GM12878 (cell line): ENCODE measurements at regions not wholly inside any gene's neighbourhood (a gene's known extent, or its start where the extent isn't known, plus 50 kb on each side); places are given as distances from the start of the nearest gene placed in this dataset.

ENCODE experiments used
- ATAC-seq: fragments of 200-7000 bp; cut with Tn5 transposase; 3 replicates; pipeline ENCODE4 v1.9.1; 2020; ENCODE audit warnings: mild to moderate bottlenecking, moderate library complexity
- BruUV-seq: library from RNA; stranded (reverse); fragments of 400-500 nt; replicated peaks from 2 replicates; lab custom pipeline; 2021; lab: Mats Ljungman, UMichigan
- CTCF ChIA-PET: fragments of 300-600 bp; sonication (Branson Sonifier 250); formaldehyde crosslinking; extraction: SDS; loops from one replicate; lab custom pipeline; 2021; ENCODE audit warnings: inconsistent platforms; lab: Yijun Ruan, JAX
- POLR2A ChIA-PET: fragments of 350-600 bp; formaldehyde crosslinking; extraction: SDS; loops from one replicate; lab custom pipeline; 2021; ENCODE audit warnings: inconsistent platforms; lab: Charles Lee
- RAD21 ChIA-PET: fragments of 300-600 bp; sonication (Branson Sonifier 250); formaldehyde crosslinking; loops from one replicate; lab custom pipeline; 2023; ENCODE audit warnings: antibody characterized with exemption; ENCODE audit not compliant: unreplicated experiment; lab: Charles Lee
- SMC1A ChIA-PET: fragments of 300-600 bp; sonication (Branson Sonifier 250); formaldehyde crosslinking; loops from one replicate; lab custom pipeline; 2023; ENCODE audit not compliant: unreplicated experiment, uncharacterized antibody; lab: Charles Lee
- DNase-seq: peaks from one replicate; pipeline ENCODE4 v3.0.0-alpha.2; 2011; ENCODE audit warnings: low read depth, low spot score
- FAIRE-seq: peaks from 3 replicates; lab custom pipeline; 2011; peaks lifted over from hg19 to GRCh38; lab: Jason Lieb, UNC
- H2AFZ ChIP-seq: 2 replicates; pipeline ENCODE4 v1.6.0; 2011; ENCODE audit warnings: low read depth, low read length, control low read depth; ENCODE audit not compliant: control insufficient read depth
- H3K27ac ChIP-seq: 2 replicates; pipeline ENCODE4 v1.5.1; 2011; ENCODE audit warnings: control low read depth; ENCODE audit not compliant: control insufficient read depth, insufficient read depth
- H3K27me3 ChIP-seq, 2 experiments: replicated peaks in 1 of 2; 2 replicates each; pipeline versions ENCODE4 v1.6.0 to v1.6.1; 2011; ENCODE audit warnings: low read length in 1 of 2; ENCODE audit not compliant: control insufficient read depth in 2 of 2, insufficient read depth in 2 of 2
- H3K36me3 ChIP-seq, 2 experiments: 2 replicates each; pipeline ENCODE4 v1.5.1; 2011; ENCODE audit warnings: low read length in 1 of 2; ENCODE audit not compliant: control insufficient read depth in 2 of 2, insufficient read depth in 2 of 2
- H3K4me1 ChIP-seq: 2 replicates; pipeline ENCODE4 v1.6.1; 2011; ENCODE audit warnings: mild to moderate bottlenecking, low read length, moderate library complexity, mixed read lengths; ENCODE audit not compliant: control insufficient read depth, insufficient read depth
- H3K4me2 ChIP-seq: 2 replicates; pipeline ENCODE4 v1.6.0; 2011; ENCODE audit warnings: control low read depth; ENCODE audit not compliant: control insufficient read depth, insufficient read depth
- H3K4me3 ChIP-seq: fragments of 200-600 bp; sonication (generic); 2 replicates; pipeline ENCODE4 v1.5.1; 2016
- H3K79me2 ChIP-seq: 2 replicates; pipeline ENCODE4 v1.6.0; 2011; ENCODE audit warnings: low read length; ENCODE audit not compliant: control insufficient read depth, insufficient read depth
- H3K9ac ChIP-seq: 2 replicates; pipeline ENCODE4 v1.8.0; 2011; ENCODE audit warnings: low read length, control low read depth, mixed read lengths; ENCODE audit not compliant: control insufficient read depth, insufficient read depth
- H3K9me3 ChIP-seq: replicated peaks from 3 replicates; pipeline ENCODE4 v1.5.1; 2011; ENCODE audit warnings: mild to moderate bottlenecking, low read length; ENCODE audit not compliant: control insufficient read depth, insufficient read depth
- H4K20me1 ChIP-seq: 2 replicates; pipeline ENCODE4 v1.6.0; 2011; ENCODE audit not compliant: control insufficient read depth, insufficient read depth
- ASH2L ChIP-seq: fragments of 300-600, 200-600 bp; sonication (generic); IDR thresholded peaks from 2 replicates; pipeline ENCODE4 v1.6.1; 2017; ENCODE audit warnings: low read depth, mild to moderate bottlenecking, borderline replicate concordance
- BHLHE40 ChIP-seq, 2 experiments: fragments of 450-650 bp in 1 of 2; IDR thresholded peaks; 2 replicates each; pipeline ENCODE4 v1.6.1; 2011 to 2017; ENCODE audit warnings: low read depth in 2 of 2, borderline replicate concordance in 1 of 2, improper control_type of control experiment in 1 of 2, low read length in 1 of 2, mild to moderate bottlenecking in 1 of 2
- FOS ChIP-seq: IDR thresholded peaks from 3 replicates; pipeline ENCODE4 v1.6.1; 2011; ENCODE audit warnings: borderline replicate concordance; ENCODE audit not compliant: insufficient read length; ENCODE audit errors: extremely low read depth
- KAT2A ChIP-seq: conservative IDR thresholded peaks from 2 replicates; pipeline ENCODE4 v1.6.1; 2011; ENCODE audit warnings: low read depth, low read length; ENCODE audit not compliant: control insufficient read depth
- SUPT20H ChIP-seq: IDR thresholded peaks from 2 replicates; pipeline ENCODE4 v1.6.1; 2011; ENCODE audit warnings: low read depth, mild to moderate bottlenecking, low read length, moderate library complexity, borderline replicate concordance; ENCODE audit not compliant: control insufficient read depth
- TCF12 ChIP-seq: IDR thresholded peaks from 2 replicates; pipeline ENCODE4 v1.6.1; 2011; ENCODE audit warnings: low read depth, mild to moderate bottlenecking, low read length
- WGBS: methylation state at CpG from one replicate; pipeline ENCODE4 v1.1.6; 2016; ENCODE audit warnings: low lambda C conversion rate; ENCODE audit not compliant: insufficient replicate concordance, insufficient coverage; ENCODE audit errors: missing lambda C conversion rate; 5-methylcytosine and 5-hydroxymethylcytosine counted together
- in situ Hi-C: fragments of 300-500 bp; cut with MboI; formaldehyde crosslinking; loops from 9 replicates; pipeline ENCODE4 v1.14.3; 2018; ENCODE audit warnings: mixed read lengths
- intact Hi-C: fragments of 100-400 bp; cut with micrococcal nuclease; formaldehyde crosslinking; loops from one replicate; pipeline ENCODE4 v1.14.2; 2022; ENCODE audit not compliant: unreplicated experiment
- TF ChIP-seq, protein P1 (sequence below): fragments of 450-650 bp; IDR thresholded peaks from 2 replicates; pipeline ENCODE4 v1.6.1; 2017; ENCODE audit warnings: antibody characterized with exemption, mild to moderate bottlenecking, moderate library complexity
- TF ChIP-seq, protein P2 (sequence below): fragments of 450-650 bp; formaldehyde crosslinking; IDR thresholded peaks from 2 replicates; pipeline ENCODE4 v1.5.0; 2022; ENCODE audit warnings: mild to moderate bottlenecking, missing genetic modification characterization

DNA sequence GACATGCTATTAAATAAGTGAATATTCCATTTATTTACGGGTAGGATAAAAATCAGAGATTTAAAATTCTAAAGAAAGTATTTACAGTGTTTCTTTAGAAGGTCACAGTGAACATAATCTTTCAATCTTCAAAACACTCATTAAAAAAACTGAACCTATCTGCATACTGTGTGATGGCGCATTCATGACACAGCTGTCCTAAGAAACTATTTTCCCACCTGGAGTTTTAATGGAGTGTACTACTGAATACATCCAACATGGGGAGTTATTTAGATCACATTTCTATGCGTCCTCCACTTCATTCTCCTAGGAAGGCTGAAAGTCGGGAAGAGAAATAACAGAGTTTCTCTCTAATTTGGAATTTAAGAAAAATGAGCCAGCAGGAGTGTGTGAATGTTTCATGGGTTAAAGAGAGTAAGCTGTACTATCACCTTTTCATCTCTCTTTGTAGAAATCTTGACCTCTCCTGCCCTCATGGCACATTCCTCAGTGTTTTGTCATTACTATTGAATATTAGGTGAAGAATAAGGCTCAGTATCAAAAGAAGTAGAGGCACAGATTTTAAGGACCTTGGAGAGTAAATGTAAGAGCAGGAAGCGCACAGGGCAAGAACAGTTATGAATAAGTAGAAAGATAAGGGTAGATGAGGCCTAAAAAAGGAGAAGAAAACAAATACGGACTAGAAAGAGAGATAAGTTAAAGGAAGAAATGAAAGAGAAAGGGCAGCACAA lies 551.2 kb upstream of the TUSC1 start (continued):
- no peak for TF ChIP-seq SUPT20H
- no peak for TF ChIP-seq ASH2L

DNA sequence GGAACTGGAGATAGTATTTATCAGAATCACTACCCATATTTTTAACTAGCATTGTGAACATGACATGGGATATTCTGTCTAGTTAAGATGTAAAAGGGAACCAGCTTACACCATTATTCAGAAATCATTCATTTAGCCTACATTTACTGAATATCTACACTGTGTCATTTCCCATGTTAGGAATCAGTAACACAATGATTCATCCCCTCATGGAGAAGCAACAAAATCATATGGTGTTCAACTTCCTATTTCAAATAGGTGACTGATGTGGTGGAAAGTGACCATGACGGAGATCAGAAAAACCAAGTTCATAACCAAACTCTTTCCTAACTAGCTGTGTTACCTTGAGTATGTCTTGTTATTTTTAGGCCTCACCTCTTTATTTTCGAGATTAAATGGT lies 550.0 kb upstream of the TUSC1 start:
- no peak overlapping the region for H3K4me3 ChIP-seq
- no peak overlapping the region for H3K4me2 ChIP-seq
- H4K20me1 ChIP-seq: no peaks in the 10 kb centered on the region
- no peaks in the 10 kb centered on the region for H3K9me3 ChIP-seq
- 0% methylated on average over 2 of the region's 2 CpGs for WGBS
- no peak overlapping the region for H3K27ac ChIP-seq
- TF ChIP-seq FOS: no peak
- ChIA-PET RAD21 (no interaction called here), SMC1A (no interaction called here), POLR2A (no interaction called here), CTCF (interaction anchor here (1.0 kb wide), 1 partner anchor 98 kb away, joined by 3 read pairs; no protein-coding TSS in a partner anchor)
- H2AFZ ChIP-seq: no peak overlapping the region
- DNase-seq: no peak
- ATAC-seq: no peak
- intact Hi-C loops (no loop called here), in situ Hi-C loops (no loop called here)
- no peak for FAIRE-seq
- no peaks in the 10 kb centered on the region for H3K4me1 ChIP-seq
- H3K9ac ChIP-seq: no peak overlapping the region
- no TSS peak for BruUV-seq
- no peaks in the 10 kb centered on the region for H3K27me3 ChIP-seq
- no peaks in the 10 kb centered on the region for H3K79me2 ChIP-seq
- no peaks in the 10 kb centered on the region for H3K36me3 ChIP-seq

DNA sequence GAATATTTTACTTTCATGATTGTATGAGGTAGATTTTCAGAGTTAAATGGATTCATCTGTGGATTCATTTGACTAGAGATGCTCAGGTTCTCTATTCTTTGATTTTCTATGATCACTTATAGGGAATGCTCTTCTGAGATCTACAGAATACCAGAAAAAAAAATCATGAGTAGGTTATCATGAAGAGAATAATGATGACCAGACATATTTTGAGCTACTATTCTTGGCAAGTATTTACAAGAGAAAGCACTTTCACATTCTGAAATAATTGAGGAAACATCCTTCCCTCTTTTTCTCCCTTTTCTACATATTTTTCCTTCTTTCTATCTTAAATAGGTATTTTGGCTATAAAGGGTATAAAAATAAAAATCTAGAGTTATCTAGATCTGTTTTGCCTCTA lies 543.0 kb upstream of the TUSC1 start:
- ChIA-PET RAD21 (interaction anchor here (1.0 kb wide), 1 partner anchor 21 kb away, joined by 4 read pairs; no protein-coding TSS in a partner anchor), POLR2A (no interaction called here), CTCF (no interaction called here), SMC1A (interaction anchor here (0.6 kb wide), 1 partner anchor 1352 kb away, joined by 4 read pairs; no protein-coding TSS in a partner anchor)
- DNase-seq (no peak), ATAC-seq (no peak), FAIRE-seq (no peak)
- H3K36me3 ChIP-seq: no peaks in the 10 kb centered on the region
- H3K27me3 ChIP-seq: no peaks in the 10 kb centered on the region
- no peak overlapping the region for H3K9ac ChIP-seq
- no peak overlapping the region for H3K4me2 ChIP-seq
- H3K27ac ChIP-seq: no peak overlapping the region
- H2AFZ ChIP-seq: no peak overlapping the region
- H4K20me1 ChIP-seq: no peaks in the 10 kb centered on the region
- H3K4me3 ChIP-seq: no peak overlapping the region
- no TSS peak for BruUV-seq
- intact Hi-C loops: no loop called here
- H3K79me2 ChIP-seq: no peaks in the 10 kb centered on the region
- H3K9me3 ChIP-seq: no peaks in the 10 kb centered on the region
- no peaks in the 10 kb centered on the region for H3K4me1 ChIP-seq
- in situ Hi-C loops: no loop called here
- TF ChIP-seq TCF12 (no peak), BHLHE40 (IDR thresholded peaks at IDR 0.05; ENCODE audit: borderline replicate concordance in 1 of 2, low read depth in 2 of 2, low read length in 1 of 2) (no peak), KAT2A (no peak)
- TF ChIP-seq, protein P1, sequence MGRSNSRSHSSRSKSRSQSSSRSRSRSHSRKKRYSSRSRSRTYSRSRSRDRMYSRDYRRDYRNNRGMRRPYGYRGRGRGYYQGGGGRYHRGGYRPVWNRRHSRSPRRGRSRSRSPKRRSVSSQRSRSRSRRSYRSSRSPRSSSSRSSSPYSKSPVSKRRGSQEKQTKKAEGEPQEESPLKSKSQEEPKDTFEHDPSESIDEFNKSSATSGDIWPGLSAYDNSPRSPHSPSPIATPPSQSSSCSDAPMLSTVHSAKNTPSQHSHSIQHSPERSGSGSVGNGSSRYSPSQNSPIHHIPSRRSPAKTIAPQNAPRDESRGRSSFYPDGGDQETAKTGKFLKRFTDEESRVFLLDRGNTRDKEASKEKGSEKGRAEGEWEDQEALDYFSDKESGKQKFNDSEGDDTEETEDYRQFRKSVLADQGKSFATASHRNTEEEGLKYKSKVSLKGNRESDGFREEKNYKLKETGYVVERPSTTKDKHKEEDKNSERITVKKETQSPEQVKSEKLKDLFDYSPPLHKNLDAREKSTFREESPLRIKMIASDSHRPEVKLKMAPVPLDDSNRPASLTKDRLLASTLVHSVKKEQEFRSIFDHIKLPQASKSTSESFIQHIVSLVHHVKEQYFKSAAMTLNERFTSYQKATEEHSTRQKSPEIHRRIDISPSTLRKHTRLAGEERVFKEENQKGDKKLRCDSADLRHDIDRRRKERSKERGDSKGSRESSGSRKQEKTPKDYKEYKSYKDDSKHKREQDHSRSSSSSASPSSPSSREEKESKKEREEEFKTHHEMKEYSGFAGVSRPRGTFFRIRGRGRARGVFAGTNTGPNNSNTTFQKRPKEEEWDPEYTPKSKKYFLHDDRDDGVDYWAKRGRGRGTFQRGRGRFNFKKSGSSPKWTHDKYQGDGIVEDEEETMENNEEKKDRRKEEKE: no peak
- TF ChIP-seq, protein P2, sequence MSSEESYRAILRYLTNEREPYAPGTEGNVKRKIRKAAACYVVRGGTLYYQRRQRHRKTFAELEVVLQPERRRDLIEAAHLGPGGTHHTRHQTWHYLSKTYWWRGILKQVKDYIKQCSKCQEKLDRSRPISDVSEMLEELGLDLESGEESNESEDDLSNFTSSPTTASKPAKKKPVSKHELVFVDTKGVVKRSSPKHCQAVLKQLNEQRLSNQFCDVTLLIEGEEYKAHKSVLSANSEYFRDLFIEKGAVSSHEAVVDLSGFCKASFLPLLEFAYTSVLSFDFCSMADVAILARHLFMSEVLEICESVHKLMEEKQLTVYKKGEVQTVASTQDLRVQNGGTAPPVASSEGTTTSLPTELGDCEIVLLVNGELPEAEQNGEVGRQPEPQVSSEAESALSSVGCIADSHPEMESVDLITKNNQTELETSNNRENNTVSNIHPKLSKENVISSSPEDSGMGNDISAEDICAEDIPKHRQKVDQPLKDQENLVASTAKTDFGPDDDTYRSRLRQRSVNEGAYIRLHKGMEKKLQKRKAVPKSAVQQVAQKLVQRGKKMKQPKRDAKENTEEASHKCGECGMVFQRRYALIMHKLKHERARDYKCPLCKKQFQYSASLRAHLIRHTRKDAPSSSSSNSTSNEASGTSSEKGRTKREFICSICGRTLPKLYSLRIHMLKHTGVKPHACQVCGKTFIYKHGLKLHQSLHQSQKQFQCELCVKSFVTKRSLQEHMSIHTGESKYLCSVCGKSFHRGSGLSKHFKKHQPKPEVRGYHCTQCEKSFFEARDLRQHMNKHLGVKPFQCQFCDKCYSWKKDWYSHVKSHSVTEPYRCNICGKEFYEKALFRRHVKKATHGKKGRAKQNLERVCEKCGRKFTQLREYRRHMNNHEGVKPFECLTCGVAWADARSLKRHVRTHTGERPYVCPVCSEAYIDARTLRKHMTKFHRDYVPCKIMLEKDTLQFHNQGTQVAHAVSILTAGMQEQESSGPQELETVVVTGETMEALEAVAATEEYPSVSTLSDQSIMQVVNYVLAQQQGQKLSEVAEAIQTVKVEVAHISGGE (CRISPR knock-in tag): no peak
